ENCODE measurements at regions not wholly inside any gene's neighbourhood (a gene's known extent, or its start where the extent isn't known, plus 50 kb on each side); places are given as distances from the start of the nearest gene placed in this dataset.

DNA sequence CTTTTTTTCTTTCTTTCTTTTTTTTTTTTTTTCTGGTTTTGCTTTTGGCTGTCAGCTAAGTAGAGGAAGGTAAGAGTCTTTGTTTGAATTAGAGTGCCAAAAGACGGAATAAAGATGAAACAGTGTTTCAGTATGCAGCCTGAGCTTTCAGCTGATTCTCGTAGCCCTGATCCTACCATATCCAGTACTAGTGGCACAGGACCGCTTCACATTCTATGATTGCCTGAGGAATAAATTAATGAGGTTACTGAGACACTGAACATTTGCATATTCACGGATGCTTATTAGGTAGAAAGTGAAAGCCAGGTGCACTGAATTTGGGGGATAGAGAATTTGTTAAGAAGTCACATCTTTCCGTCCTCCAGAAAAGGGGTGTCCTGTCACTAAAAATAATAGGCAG, 421.5 kb upstream of the POU3F3 start:
- TF ChIP-seq, protein P1, sequence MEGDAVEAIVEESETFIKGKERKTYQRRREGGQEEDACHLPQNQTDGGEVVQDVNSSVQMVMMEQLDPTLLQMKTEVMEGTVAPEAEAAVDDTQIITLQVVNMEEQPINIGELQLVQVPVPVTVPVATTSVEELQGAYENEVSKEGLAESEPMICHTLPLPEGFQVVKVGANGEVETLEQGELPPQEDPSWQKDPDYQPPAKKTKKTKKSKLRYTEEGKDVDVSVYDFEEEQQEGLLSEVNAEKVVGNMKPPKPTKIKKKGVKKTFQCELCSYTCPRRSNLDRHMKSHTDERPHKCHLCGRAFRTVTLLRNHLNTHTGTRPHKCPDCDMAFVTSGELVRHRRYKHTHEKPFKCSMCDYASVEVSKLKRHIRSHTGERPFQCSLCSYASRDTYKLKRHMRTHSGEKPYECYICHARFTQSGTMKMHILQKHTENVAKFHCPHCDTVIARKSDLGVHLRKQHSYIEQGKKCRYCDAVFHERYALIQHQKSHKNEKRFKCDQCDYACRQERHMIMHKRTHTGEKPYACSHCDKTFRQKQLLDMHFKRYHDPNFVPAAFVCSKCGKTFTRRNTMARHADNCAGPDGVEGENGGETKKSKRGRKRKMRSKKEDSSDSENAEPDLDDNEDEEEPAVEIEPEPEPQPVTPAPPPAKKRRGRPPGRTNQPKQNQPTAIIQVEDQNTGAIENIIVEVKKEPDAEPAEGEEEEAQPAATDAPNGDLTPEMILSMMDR (IDR thresholded peaks at IDR 0.05), result no peak
- TF ChIP-seq POLR2AphosphoS5 (IDR thresholded peaks at IDR 0.05; ENCODE audit: insufficient read depth in 1 of 2, low read depth in 1 of 2), result no peak
